Right lobe of liver (tissue), 6 donors: ENCODE measurements at regions not wholly inside any gene's neighbourhood (a gene's known extent, or its start where the extent isn't known, plus 50 kb on each side); places are given as distances from the start of the nearest gene placed in this dataset.

Experiments used
- ATAC-seq, 4 donors: fragments of 200-7000 bp; cut with Tn5 transposase; one replicate each; pipeline ENCODE4 v1.9.1; 2020; ENCODE audit warnings: mild to moderate bottlenecking in 4 of 4, moderate library complexity in 4 of 4
- DNase-seq, 3 donors: peaks; one replicate each; pipeline ENCODE4 v3.0.0-alpha.2; 2020
- H3K27ac ChIP-seq, 3 donors: fragments of 200-600 bp; one replicate each; pipeline ENCODE4 v1.8.0; 2022
- H3K27me3 ChIP-seq, 2 donors: fragments of 200-600 bp; one replicate each; pipeline ENCODE4 v1.8.0; 2022
- H3K36me3 ChIP-seq, 4 donors: fragments of 200-600 bp; sonication (generic) in 1 of 4; one replicate each; pipeline versions ENCODE4 v1.5.1 to v1.8.0; 2017 to 2022; ENCODE audit warnings: control low read depth in 1 of 4
- H3K4me1 ChIP-seq, 4 donors: fragments of 200-600 bp; sonication (generic) in 1 of 4; one replicate each; pipeline versions ENCODE4 v1.5.1 to v1.8.0; 2017 to 2022; ENCODE audit warnings: control low read depth in 1 of 4
- H3K4me3 ChIP-seq, 3 donors: fragments of 200-600 bp; one replicate each; pipeline ENCODE4 v1.8.0; 2022
- H3K9me3 ChIP-seq, 4 donors: fragments of 200-600 bp; sonication (generic) in 1 of 4; one replicate each; pipeline versions ENCODE4 v1.5.1 to v1.8.0; 2017 to 2022; ENCODE audit warnings: control low read depth in 1 of 4
- CTCF ChIP-seq, 4 donors: fragments of 200-600 bp in 3 of 4; fragments of 450-650 bp in 1 of 4; IDR thresholded peaks; one replicate each; pipeline versions ENCODE4 v1.5.1 to v1.8.0; 2016 to 2022; ENCODE audit warnings: antibody characterized with exemption in 4 of 4, mild to moderate bottlenecking in 2 of 4
- POLR2A ChIP-seq: fragments of 450-650 bp; IDR thresholded peaks from one replicate; pipeline ENCODE4 v1.6.1; 2017; ENCODE audit warnings: antibody characterized with exemption, mild to moderate bottlenecking
- WGBS: methylation state at CpG from one replicate; pipeline ENCODE4 v1.1.6; 2018; ENCODE audit warnings: low coverage, low lambda C conversion rate; ENCODE audit not compliant: insufficient coverage; ENCODE audit errors: missing lambda C conversion rate; 5-methylcytosine and 5-hydroxymethylcytosine counted together
- intact Hi-C, 2 donors: fragments of 100-400 bp; cut with DNase I; formaldehyde crosslinking; loops; one replicate each; pipeline versions ENCODE4 v1.11.2 to v1.14.1; 2022
- donor health status: DM: no; HTN: yes; CAD: no.
- donor health status: DM: no; HTN: no; CAD: no.
- donor health status: DM: no; HTN: no; CAD: no.
- donor health status: DM: no; HTN: yes; CAD: no.
- donor health status: DM: no; HTN: yes; CAD: no.

- TF ChIP-seq POLR2A, result no peak
- TF ChIP-seq CTCF (IDR thresholded peaks at IDR 0.05), result no peak
- Histone ChIP-seq H3K36me3 (no peaks in the 10 kb centered on the region), H3K4me1 (no peaks in the 10 kb centered on the region), H3K27ac (no peak overlapping the region), H3K27me3 (no peaks in the 10 kb centered on the region), H3K4me3 (no peak overlapping the region), H3K9me3 (no peaks in the 10 kb centered on the region)
- intact Hi-C loops, result no loop called here
- WGBS, result 59% methylated on average over 2 of the region's 2 CpGs
- DNase-seq (no peak), ATAC-seq (no peak)
Observed at GRCh38 chr21:18772897-18773296, 369.3 kb upstream of the TMPRSS15 start.

GRCh38 chr21:18776936-18777335 lies 373.4 kb upstream of the TMPRSS15 start:
- H3K9me3 ChIP-seq, result no peaks in the 10 kb centered on the region
- H3K27ac ChIP-seq, result no peak overlapping the region
- intact Hi-C loops, result no loop called here
- DNase-seq (no peak), ATAC-seq (no peak)
- 23% methylated on average over 4 of the region's 4 CpGs for WGBS
- H3K27me3 ChIP-seq, result no peaks in the 10 kb centered on the region
- H3K36me3 ChIP-seq, result no peaks in the 10 kb centered on the region
- TF ChIP-seq CTCF (IDR thresholded peaks at IDR 0.05) (no peak), POLR2A (no peak)
- H3K4me3 ChIP-seq, result no peak overlapping the region
- no peaks in the 10 kb centered on the region for H3K4me1 ChIP-seq

GRCh38 chr21:18782721-18783120 lies 379.1 kb upstream of the TMPRSS15 start:
- Histone ChIP-seq H3K27ac (no peak overlapping the region), H3K9me3 (no peaks in the 10 kb centered on the region), H3K36me3 (no peaks in the 10 kb centered on the region), H3K4me3 (no peak overlapping the region), H3K27me3 (no peaks in the 10 kb centered on the region), H3K4me1 (no peaks in the 10 kb centered on the region)
- TF ChIP-seq CTCF (IDR thresholded peaks at IDR 0.05) (no peak), POLR2A (no peak)
- ATAC-seq (no peak), DNase-seq (no peak)
- WGBS, result 20% methylated on average over 1 of the region's 1 CpG
- intact Hi-C loops, result no loop called here

- no peak overlapping the region for H3K27ac ChIP-seq
- intact Hi-C loops, result no loop called here
- WGBS, result 63% methylated on average over 1 of the region's 1 CpG
- no peak overlapping the region for H3K4me3 ChIP-seq
- ATAC-seq (no peak), DNase-seq (no peak)
- no peaks in the 10 kb centered on the region for H3K36me3 ChIP-seq
- TF ChIP-seq CTCF (IDR thresholded peaks at IDR 0.05) (no peak), POLR2A (no peak)
- H3K9me3 ChIP-seq, result no peaks in the 10 kb centered on the region
- H3K27me3 ChIP-seq, result no peaks in the 10 kb centered on the region
- no peaks in the 10 kb centered on the region for H3K4me1 ChIP-seq
Observed at GRCh38 chr21:18801468-18801867, 397.9 kb upstream of the TMPRSS15 start.

- DNase-seq, result no peak
- TF ChIP-seq POLR2A (no peak), CTCF (IDR thresholded peaks at IDR 0.05) (no peak)
- Histone ChIP-seq H3K9me3 (no peaks in the 10 kb centered on the region), H3K4me1 (no peaks in the 10 kb centered on the region), H3K27me3 (no peaks in the 10 kb centered on the region), H3K4me3 (no peak overlapping the region), H3K36me3 (no peaks in the 10 kb centered on the region), H3K27ac (no peak overlapping the region)
- no peak for ATAC-seq
- WGBS, result 38% methylated on average over 2 of the region's 2 CpGs
- intact Hi-C loops, result no loop called here
Observed at GRCh38 chr21:18803624-18804023, 400.0 kb upstream of the TMPRSS15 start.
